Trophoblast cell (in vitro differentiated cells and primary cell): ENCODE measurements at regions not wholly inside any gene's neighbourhood (a gene's known extent, or its start where the extent isn't known, plus 50 kb on each side); places are given as distances from the start of the nearest gene placed in this dataset.
A peak's percentile ranks its signal among the peaks of the same experiment; 100 is the strongest.

ENCODE experiments used
- DNase-seq, 2 donors: peaks; one replicate each; pipeline ENCODE4 v3.0.0-alpha.2; 2016
- H2AFZ ChIP-seq: 2 replicates; pipeline ENCODE4 v1.6.1; 2013; ENCODE audit warnings: low read length, moderate library complexity, mild to moderate bottlenecking; ENCODE audit not compliant: insufficient read depth, poor library complexity
- H2AK5ac ChIP-seq: 2 replicates; pipeline ENCODE4 v1.6.1; 2013; ENCODE audit warnings: mild to moderate bottlenecking, low read length
- H2BK120ac ChIP-seq: 2 replicates; pipeline ENCODE4 v1.6.1; 2013; ENCODE audit warnings: low read length, mild to moderate bottlenecking, moderate library complexity; ENCODE audit not compliant: insufficient read depth, poor library complexity
- H2BK12ac ChIP-seq: 2 replicates; pipeline ENCODE4 v1.6.1; 2013; ENCODE audit warnings: mild to moderate bottlenecking, low read length, moderate library complexity
- H2BK5ac ChIP-seq: 2 replicates; pipeline ENCODE4 v1.6.1; 2013; ENCODE audit warnings: low read length, low read depth, moderate library complexity, mild to moderate bottlenecking; ENCODE audit not compliant: poor library complexity
- H3K14ac ChIP-seq: 2 replicates; pipeline ENCODE4 v1.6.1; 2013; ENCODE audit warnings: mild to moderate bottlenecking, low read length
- H3K18ac ChIP-seq: 2 replicates; pipeline ENCODE4 v1.6.1; 2013; ENCODE audit warnings: mild to moderate bottlenecking, low read length
- H3K23ac ChIP-seq: 2 replicates; pipeline ENCODE4 v1.6.1; 2013; ENCODE audit warnings: low read length
- H3K27ac ChIP-seq: 2 replicates; pipeline ENCODE4 v1.5.1; 2013; ENCODE audit warnings: low read depth, mild to moderate bottlenecking, inconsistent platforms, low read length, moderate library complexity
- H3K27me3 ChIP-seq: 2 replicates; pipeline ENCODE4 v1.6.1; 2013; ENCODE audit warnings: inconsistent platforms, mild to moderate bottlenecking, low read length, moderate library complexity; ENCODE audit not compliant: insufficient read depth
- H3K36me3 ChIP-seq, 2 experiments: 1 replicate in 1 of 2; 2 replicates in 1 of 2; pipeline ENCODE4 v1.6.1; 2013; ENCODE audit warnings: low read length in 2 of 2, mild to moderate bottlenecking in 2 of 2, moderate library complexity in 1 of 2; ENCODE audit not compliant: insufficient read depth in 2 of 2, control insufficient read depth in 1 of 2
- H3K4ac ChIP-seq: 2 replicates; pipeline ENCODE4 v1.6.1; 2013; ENCODE audit warnings: low read depth, mild to moderate bottlenecking, low read length, moderate library complexity
- H3K4me1 ChIP-seq, 2 experiments: 1 replicate in 1 of 2; 2 replicates in 1 of 2; pipeline ENCODE4 v1.6.1; 2013; ENCODE audit warnings: low read length in 2 of 2, mild to moderate bottlenecking in 2 of 2, moderate library complexity in 1 of 2; ENCODE audit not compliant: insufficient read depth in 2 of 2, control insufficient read depth in 1 of 2
- H3K4me2 ChIP-seq: 2 replicates; pipeline ENCODE4 v1.6.1; 2013; ENCODE audit warnings: inconsistent platforms, mild to moderate bottlenecking, low read length, moderate library complexity
- H3K4me3 ChIP-seq: 2 replicates; pipeline ENCODE4 v1.5.1; 2013; ENCODE audit warnings: mild to moderate bottlenecking, low read depth, low read length, inconsistent platforms
- H3K79me1 ChIP-seq: one replicate; pipeline ENCODE4 v1.6.1; 2013; ENCODE audit warnings: low read length
- H3K79me2 ChIP-seq: 2 replicates; pipeline ENCODE4 v1.6.1; 2013; ENCODE audit warnings: low read length, mild to moderate bottlenecking; ENCODE audit not compliant: control insufficient read depth, insufficient read depth, poor library complexity
- H3K9ac ChIP-seq: 2 replicates; pipeline ENCODE4 v1.6.1; 2013; ENCODE audit warnings: mild to moderate bottlenecking, low read length
- H3K9me3 ChIP-seq: 2 replicates; pipeline ENCODE4 v1.6.1; 2013; ENCODE audit warnings: low read depth, mild to moderate bottlenecking, control low read depth, inconsistent platforms, low read length; ENCODE audit not compliant: insufficient read depth
- H4K12ac ChIP-seq: 2 replicates; pipeline ENCODE4 v1.6.1; 2013; ENCODE audit warnings: low read depth, mild to moderate bottlenecking, low read length, moderate library complexity
- H4K8ac ChIP-seq: 2 replicates; pipeline ENCODE4 v1.6.1; 2013; ENCODE audit warnings: low read depth, mild to moderate bottlenecking, low read length, moderate library complexity
- H4K91ac ChIP-seq: one replicate; pipeline ENCODE4 v1.6.1; 2013; ENCODE audit warnings: low read depth, mild to moderate bottlenecking, low read length, moderate library complexity
- WGBS: extraction: QIAGEN DNeasy Blood & Tissue Kit; methylation state at CpG from one replicate; pipeline ENCODE4 v1.1.7; 2013; ENCODE audit warnings: missing lambda C conversion rate; ENCODE audit not compliant: insufficient read length, insufficient coverage; ENCODE audit errors: extremely low coverage; 5-methylcytosine and 5-hydroxymethylcytosine counted together

- H3K27ac ChIP-seq = no peak overlapping the region
- H3K4me1 ChIP-seq = no peaks in the 10 kb centered on the region
- H3K79me1 ChIP-seq = no peaks in the 10 kb centered on the region
- H3K4me3 ChIP-seq = no peak overlapping the region
- no peak overlapping the region for H3K23ac ChIP-seq
- no peak overlapping the region for H4K12ac ChIP-seq
- no peak overlapping the region for H3K14ac ChIP-seq
- H3K27me3 ChIP-seq = no peaks in the 10 kb centered on the region
- H3K4me2 ChIP-seq = no peak overlapping the region
- no peak overlapping the region for H3K4ac ChIP-seq
- no peak overlapping the region for H2BK5ac ChIP-seq
- H4K91ac ChIP-seq = no peak overlapping the region
- no peak overlapping the region for H2AK5ac ChIP-seq
- no peak overlapping the region for H4K8ac ChIP-seq
- H3K18ac ChIP-seq = no peak overlapping the region
- peak; percentile 24 to 90 for DNase-seq
- no peak overlapping the region for H2AFZ ChIP-seq
- no peaks in the 10 kb centered on the region for H3K79me2 ChIP-seq
- no peak overlapping the region for H2BK120ac ChIP-seq
- H3K9me3 ChIP-seq = no peaks in the 10 kb centered on the region
- H3K36me3 ChIP-seq = no peaks in the 10 kb centered on the region
- no CpG with 5 or more reads among the region's 2 CpGs for WGBS
- no peak overlapping the region for H2BK12ac ChIP-seq
- H3K9ac ChIP-seq = no peak overlapping the region
Observed at GRCh38 chr11:97445561-97445960, 1055.7 kb downstream of the JRKL start.

GRCh38 chr11:97451441-97451840 is 1061.6 kb downstream of the JRKL start:
- no peak overlapping the region for H2BK120ac ChIP-seq
- no peak overlapping the region for H3K18ac ChIP-seq
- H4K91ac ChIP-seq = no peak overlapping the region
- no peaks in the 10 kb centered on the region for H3K9me3 ChIP-seq
- no peak overlapping the region for H2BK12ac ChIP-seq
- H2AFZ ChIP-seq = no peak overlapping the region
- no CpG with 5 or more reads among the region's 4 CpGs for WGBS
- no peak overlapping the region for H3K4ac ChIP-seq
- H4K8ac ChIP-seq = no peak overlapping the region
- H3K23ac ChIP-seq = no peak overlapping the region
- no peak overlapping the region for H2AK5ac ChIP-seq
- H3K9ac ChIP-seq = no peak overlapping the region
- H3K27ac ChIP-seq = no peak overlapping the region
- H3K79me1 ChIP-seq = no peaks in the 10 kb centered on the region
- no peak overlapping the region for H2BK5ac ChIP-seq
- no peaks in the 10 kb centered on the region for H3K4me1 ChIP-seq
- H3K79me2 ChIP-seq = no peaks in the 10 kb centered on the region
- no peaks in the 10 kb centered on the region for H3K27me3 ChIP-seq
- no peaks in the 10 kb centered on the region for H3K36me3 ChIP-seq
- H3K14ac ChIP-seq = no peak overlapping the region
- no peak overlapping the region for H4K12ac ChIP-seq
- H3K4me3 ChIP-seq = no peak overlapping the region
- no peak overlapping the region for H3K4me2 ChIP-seq
- no peak for DNase-seq

GRCh38 chr11:97454988-97455387 is 1065.2 kb downstream of the JRKL start:
- peak in 1 of 2 donors; percentile 32 for DNase-seq
- H3K18ac ChIP-seq = no peak overlapping the region
- no CpG with 5 or more reads among the region's 1 CpG for WGBS

GRCh38 chr11:97460091-97460490 is 1070.3 kb downstream of the JRKL start:
- Histone ChIP-seq H4K8ac (no peak overlapping the region), H3K79me2 (no peaks in the 10 kb centered on the region), H3K23ac (no peak overlapping the region), H3K4me2 (no peak overlapping the region), H2BK120ac (no peak overlapping the region), H3K18ac (no peak overlapping the region), H3K36me3 (peaks cover 0 to 2% of the 10 kb centered on the region in 2 experiments), H3K9ac (no peak overlapping the region), H3K4me3 (no peak overlapping the region), H2AK5ac (no peak overlapping the region), H4K91ac (no peak overlapping the region), H3K4me1 (no peaks in the 10 kb centered on the region), H3K4ac (no peak overlapping the region), H3K27me3 (no peaks in the 10 kb centered on the region), H3K14ac (no peak overlapping the region), H4K12ac (no peak overlapping the region), H2BK5ac (no peak overlapping the region), H3K9me3 (peaks cover 10% of the 10 kb centered on the region), H2BK12ac (no peak overlapping the region), H2AFZ (no peak overlapping the region), H3K79me1 (no peaks in the 10 kb centered on the region), H3K27ac (no peak overlapping the region)
- DNase-seq = no peak

More at GRCh38 chr11:97454988-97455387, 1065.2 kb downstream of the JRKL start:
- Histone ChIP-seq H4K12ac (no peak overlapping the region), H3K79me1 (no peaks in the 10 kb centered on the region), H3K36me3 (no peaks in the 10 kb centered on the region), H3K4me1 (no peaks in the 10 kb centered on the region), H3K27ac (no peak overlapping the region), H2AFZ (no peak overlapping the region), H4K91ac (no peak overlapping the region), H3K9ac (no peak overlapping the region), H3K23ac (no peak overlapping the region), H2AK5ac (no peak overlapping the region), H2BK5ac (no peak overlapping the region), H3K4me2 (no peak overlapping the region), H3K27me3 (no peaks in the 10 kb centered on the region), H4K8ac (no peak overlapping the region), H2BK120ac (no peak overlapping the region), H2BK12ac (no peak overlapping the region), H3K4ac (no peak overlapping the region), H3K79me2 (no peaks in the 10 kb centered on the region), H3K9me3 (no peaks in the 10 kb centered on the region), H3K14ac (no peak overlapping the region), H3K4me3 (no peak overlapping the region)
